GM13976 (cell line): ENCODE measurements at regions not wholly inside any gene's neighbourhood (a gene's known extent, or its start where the extent isn't known, plus 50 kb on each side); places are given as distances from the start of the nearest gene placed in this dataset.

Experiments
- DNase-seq: peaks from one replicate; pipeline ENCODE4 v3.0.0; 2012; ENCODE audit warnings: low spot score
- CTCF ChIP-seq: IDR thresholded peaks from 2 replicates; pipeline ENCODE4 v1.5.1; 2012; ENCODE audit warnings: borderline replicate concordance, mild to moderate bottlenecking; ENCODE audit not compliant: insufficient read depth; ENCODE audit errors: extremely low read depth, missing control alignments, control extremely low read depth
- in situ Hi-C: fragments of 300-500 bp; cut with MboI; formaldehyde crosslinking; loops from one replicate; pipeline ENCODE4 v1.12.0; 2022; ENCODE audit warnings: low sequenced_read_pairs, mixed read lengths, inconsistent platforms; ENCODE audit not compliant: unreplicated experiment

DNA sequence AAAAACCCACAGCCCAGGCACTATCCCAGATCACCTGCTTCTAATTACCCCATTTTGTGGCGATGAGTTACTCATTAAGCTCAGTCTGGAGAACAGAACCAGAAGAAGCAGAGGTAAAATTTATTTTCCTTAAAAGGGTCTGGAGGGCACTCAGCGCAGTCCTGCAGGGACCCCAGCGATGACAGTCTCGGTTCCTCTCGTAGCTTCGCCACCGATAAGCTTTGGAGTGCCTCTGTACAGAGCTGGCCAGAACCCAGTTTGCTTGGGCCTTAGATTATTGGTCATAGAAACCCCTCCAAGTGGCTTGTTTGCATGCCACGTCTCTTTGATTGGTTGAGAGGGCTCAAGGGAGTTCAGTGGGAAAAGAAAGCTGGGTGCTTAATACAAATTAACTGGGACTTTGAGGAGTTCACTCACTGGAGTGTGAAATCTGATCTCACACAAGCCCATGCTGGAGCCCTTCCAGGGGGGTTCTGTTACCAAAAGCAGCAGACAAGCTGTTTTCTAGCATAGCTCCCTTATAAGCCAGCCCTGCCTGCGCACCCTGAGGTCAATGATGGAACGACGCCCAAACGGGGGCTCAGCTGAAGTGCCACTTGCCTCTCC, 158.5 kb upstream of the ARID1B start:
- DNase-seq = no peak
- TF ChIP-seq CTCF = no peak
- in situ Hi-C loops = no loop called here

- in situ Hi-C loops = no loop called here
- DNase-seq = no peak
- TF ChIP-seq CTCF = no peak
Measured at GRCh38 chr6:156617941-156618340, 159.2 kb upstream of the ARID1B start.

GRCh38 chr6:156617376-156617775, 159.8 kb upstream of the ARID1B start:
- in situ Hi-C loops = no loop called here
- TF ChIP-seq CTCF = no peak
- DNase-seq = no peak

GRCh38 chr6:156616495-156616894, 160.7 kb upstream of the ARID1B start:
- in situ Hi-C loops = no loop called here
- TF ChIP-seq CTCF = no peak

GRCh38 chr6:156613996-156614395, 163.2 kb upstream of the ARID1B start:
- in situ Hi-C loops = no loop called here
- no peak for DNase-seq
- no peak for TF ChIP-seq CTCF

More at GRCh38 chr6:156616495-156616894, 160.7 kb upstream of the ARID1B start:
- DNase-seq = no peak

GRCh38 chr6:156612361-156612760, 164.8 kb upstream of the ARID1B start:
- no peak for DNase-seq
- no peak for TF ChIP-seq CTCF

DNA sequence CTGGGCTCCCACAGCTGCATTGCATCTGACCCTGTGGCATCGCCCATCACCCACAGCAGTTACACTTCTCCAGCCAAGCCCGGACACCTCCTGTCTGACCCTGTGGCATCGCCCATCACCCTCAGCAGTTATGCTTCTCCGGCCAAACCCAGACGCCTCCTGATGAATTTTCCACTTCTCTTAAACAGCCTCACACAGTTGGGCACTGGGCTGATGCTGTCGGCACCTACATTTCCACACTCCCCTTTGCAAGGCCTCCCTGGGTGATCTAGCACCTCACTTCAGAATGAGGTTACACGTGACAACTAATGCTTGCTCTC, 175.2 kb upstream of the ARID1B start:
- DNase-seq = no peak
- no peak for TF ChIP-seq CTCF
- in situ Hi-C loops = no loop called here

More at GRCh38 chr6:156612361-156612760, 164.8 kb upstream of the ARID1B start:
- in situ Hi-C loops = no loop called here
